ENCODE measurements at regions not wholly inside any gene's neighbourhood (a gene's known extent, or its start where the extent isn't known, plus 50 kb on each side); places are given as distances from the start of the nearest gene placed in this dataset.

- H3K79me2 ChIP-seq (ENCODE audit: insufficient read depth, low read length): no peaks in the 10 kb centered on the region
- no peak overlapping the region for H2AFZ ChIP-seq (ENCODE audit: low read length)
- H3K27ac Mint-ChIP-seq: no peak overlapping the region
- H3K14ac ChIP-seq (ENCODE audit: insufficient read depth, low read length): no peak overlapping the region
- no peaks in the 10 kb centered on the region for H3K23me2 ChIP-seq (ENCODE audit: insufficient read length, low read depth, low read length, poor library complexity, severe bottlenecking)
- H2BK120ac ChIP-seq (ENCODE audit: low read depth, low read length, poor library complexity, severe bottlenecking): no peak overlapping the region
- WGBS (ENCODE audit: extremely low coverage, insufficient read length, low lambda C conversion rate): no CpG with 5 or more reads among the region's 4 CpGs
- H3K79me1 ChIP-seq (ENCODE audit: insufficient read depth, low read depth, low read length, poor library complexity, severe bottlenecking): no peaks in the 10 kb centered on the region
- H2BK12ac ChIP-seq (ENCODE audit: insufficient read length, low read depth, low read length): no peak overlapping the region
- no peak overlapping the region for H3K9ac ChIP-seq (ENCODE audit: extremely low read depth, insufficient read length, low read length)
- H2BK20ac ChIP-seq (ENCODE audit: low read depth, low read length, poor library complexity, severe bottlenecking): no peak overlapping the region
- H3K9me3 ChIP-seq (ENCODE audit: control insufficient read depth, low read depth, low read length): no peaks in the 10 kb centered on the region
- H2AK5ac ChIP-seq (ENCODE audit: insufficient read length, low read length): no peak overlapping the region
- H3K4me1 ChIP-seq (ENCODE audit: insufficient read depth, low read length): no peaks in the 10 kb centered on the region
- TF ChIP-seq CTCF (conservative IDR thresholded peaks at IDR 0.05): no peak
- DNase-seq: no peak
- no peaks in the 10 kb centered on the region for H4K20me1 ChIP-seq (ENCODE audit: control insufficient read depth, insufficient read depth, insufficient read length)
- no peak overlapping the region for H3T11ph ChIP-seq (ENCODE audit: low read length)
- no peak overlapping the region for H3K27ac ChIP-seq (ENCODE audit: insufficient read length, low read depth, low read length)
- H4K5ac ChIP-seq (ENCODE audit: insufficient read length, low read depth, low read length): no peak overlapping the region
- H4K8ac ChIP-seq (replicated peaks; ENCODE audit: insufficient read length, low read depth, low read length): no peak overlapping the region
- no peak overlapping the region for H3K4me3 Mint-ChIP-seq
- no peak overlapping the region for H2BK15ac ChIP-seq (ENCODE audit: low read depth, low read length)
- H2BK5ac ChIP-seq (ENCODE audit: insufficient read length, low read length): no peak overlapping the region
- no peaks in the 10 kb centered on the region for H3K4me1 Mint-ChIP-seq
- H3K23ac ChIP-seq (ENCODE audit: insufficient read length, low read depth, low read length): no peak overlapping the region
- no peak overlapping the region for H3K18ac ChIP-seq (ENCODE audit: insufficient read length, low read depth, low read length)
- H3K27me3 ChIP-seq (ENCODE audit: insufficient read depth, low read length): no peaks in the 10 kb centered on the region
- H3K4me2 ChIP-seq (ENCODE audit: insufficient read depth, insufficient read length, low read length): no peak overlapping the region
- H3K4ac ChIP-seq (ENCODE audit: low read depth, low read length): no peak overlapping the region
- no peaks in the 10 kb centered on the region for H3K36me3 Mint-ChIP-seq (ENCODE audit: insufficient read depth in 1 of 3, low read depth in 3 of 3)
- H3K27me3 Mint-ChIP-seq (ENCODE audit: low read depth): no peaks in the 10 kb centered on the region; the same call in 1 of the 2 replicates
- H4K91ac ChIP-seq (ENCODE audit: insufficient read length, low read depth, low read length): no peak overlapping the region
- no peaks in the 10 kb centered on the region for H3K9me3 Mint-ChIP-seq
- H3K56ac ChIP-seq (ENCODE audit: insufficient read length, low read depth, low read length): no peak overlapping the region
Measured at GRCh38 chr13:70755456-70755855, 647.2 kb upstream of the KLHL1 start.
